GM21619 (cell line): ENCODE measurements at regions not wholly inside any gene's neighbourhood (a gene's known extent, or its start where the extent isn't known, plus 50 kb on each side); places are given as distances from the start of the nearest gene placed in this dataset.
"Not testable (repeated sequence)": the region's sequence is repeated elsewhere in the genome, so short reads cannot be mapped to it uniquely, and the experiment has no call there.

Source experiments
- ATAC-seq: cut with Tn5 transposase; IDR thresholded peaks from one replicate; pipeline ENCODE4 v1.9.1; 2021; ENCODE audit not compliant: unreplicated experiment

GRCh38 chr14:89056394-89056793, 231.9 kb downstream of the TTC8 start:
- no peak for ATAC-seq

GRCh38 chr14:89058697-89059096, 234.2 kb downstream of the TTC8 start:
- ATAC-seq, result no peak

- no peak for ATAC-seq
Observed at GRCh38 chr14:89060191-89060590, 235.7 kb downstream of the TTC8 start.

GRCh38 chr14:89061696-89062095, 237.2 kb downstream of the TTC8 start:
- no peak for ATAC-seq

- ATAC-seq, result no peak
Observed at GRCh38 chr14:89065879-89066278, 241.4 kb downstream of the TTC8 start.

- no peak for ATAC-seq
Observed at GRCh38 chr14:89067293-89067972, 243.0 kb downstream of the TTC8 start.

GRCh38 chr14:89078021-89078795, 253.8 kb downstream of the TTC8 start:
- ATAC-seq, result no peak

- no peak for ATAC-seq
Observed at GRCh38 chr14:89085231-89085731, 260.8 kb downstream of the TTC8 start.

- no peak for ATAC-seq
Observed at GRCh38 chr14:89085737-89086382, 261.4 kb downstream of the TTC8 start.

GRCh38 chr14:89088530-89088929, 264.1 kb downstream of the TTC8 start:
- no peak for ATAC-seq

- ATAC-seq, result no peak
Observed at GRCh38 chr14:89089330-89089729, 264.9 kb downstream of the TTC8 start.

- ATAC-seq, result no peak
Observed at GRCh38 chr14:89091781-89092180, 267.3 kb downstream of the TTC8 start.

- no peak for ATAC-seq
Observed at GRCh38 chr14:89093083-89093730, 268.8 kb downstream of the TTC8 start.

- no peak for ATAC-seq
Observed at GRCh38 chr14:89095036-89095435, 270.6 kb downstream of the TTC8 start.

- no peak for ATAC-seq
Observed at GRCh38 chr14:89096946-89097345, 272.5 kb downstream of the TTC8 start.

- ATAC-seq, result no peak
Observed at GRCh38 chr14:89098254-89098653, 273.8 kb downstream of the TTC8 start.

- ATAC-seq, result not testable (repeated sequence)
Observed at GRCh38 chr14:89104171-89104817, 279.8 kb downstream of the TTC8 start.

GRCh38 chr14:89104861-89105260, 280.4 kb downstream of the TTC8 start:
- ATAC-seq, result not testable (repeated sequence)
